ENCODE measurements at regions not wholly inside any gene's neighbourhood (a gene's known extent, or its start where the extent isn't known, plus 50 kb on each side); places are given as distances from the start of the nearest gene placed in this dataset.
A peak's percentile ranks its signal among the peaks of the same experiment; 100 is the strongest.

- no peak for DNase-seq
Measured at GRCh38 chr5:3963652-3964051, 368.0 kb downstream of the IRX1 start.

DNA sequence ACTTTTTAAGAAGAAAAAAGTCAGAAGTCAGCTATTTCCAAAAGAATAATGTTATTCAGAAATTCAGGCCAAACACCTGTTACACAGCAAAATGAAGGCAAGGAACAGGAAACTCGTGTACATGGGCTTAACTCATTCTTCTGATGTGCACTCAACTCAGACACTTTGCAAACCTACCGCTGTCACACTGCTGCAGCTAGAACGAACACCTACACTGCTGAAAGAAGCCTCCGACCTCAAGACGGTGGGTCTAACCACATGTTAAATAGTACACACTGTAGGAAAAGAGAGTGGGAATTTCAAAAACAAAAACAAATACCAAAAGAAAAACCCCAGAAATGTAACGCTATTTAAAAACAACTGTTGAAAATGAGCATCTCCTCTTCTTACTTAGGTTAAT is 384.5 kb downstream of the IRX1 start:
- no peak for DNase-seq

- DNase-seq, result no peak
Measured at GRCh38 chr5:3987867-3988266, 392.2 kb downstream of the IRX1 start.

DNA sequence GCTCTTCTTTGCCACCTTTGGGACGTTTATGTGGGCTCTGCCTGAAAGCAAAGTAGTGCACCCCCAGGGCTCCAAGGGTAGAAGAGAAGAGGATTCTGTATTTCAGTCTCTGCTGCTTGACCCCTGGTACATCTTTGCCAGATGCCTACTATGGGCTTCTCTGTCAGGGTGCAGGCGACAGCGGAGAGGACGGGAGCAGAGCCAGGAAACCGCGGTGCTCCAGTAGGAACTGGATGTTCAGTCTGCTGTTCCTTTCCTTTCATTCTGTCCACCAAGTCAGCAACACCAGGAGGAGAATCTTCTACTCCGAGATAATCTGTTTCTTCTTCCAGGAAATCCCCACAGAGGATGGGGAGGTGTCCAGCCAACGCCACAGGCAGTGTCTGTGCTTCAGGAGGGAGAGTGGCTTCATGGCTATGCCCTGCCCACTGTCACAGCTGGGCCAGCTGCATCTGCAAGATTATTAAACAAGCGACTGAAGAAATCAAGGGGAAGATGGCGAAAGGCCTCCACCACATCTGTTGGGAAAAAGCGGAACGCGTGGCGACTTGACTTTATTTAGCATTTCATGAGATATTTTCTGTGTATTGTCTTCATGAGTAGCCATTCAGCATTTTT is 398.3 kb downstream of the IRX1 start:
- DNase-seq, result peak; percentile 24

DNA sequence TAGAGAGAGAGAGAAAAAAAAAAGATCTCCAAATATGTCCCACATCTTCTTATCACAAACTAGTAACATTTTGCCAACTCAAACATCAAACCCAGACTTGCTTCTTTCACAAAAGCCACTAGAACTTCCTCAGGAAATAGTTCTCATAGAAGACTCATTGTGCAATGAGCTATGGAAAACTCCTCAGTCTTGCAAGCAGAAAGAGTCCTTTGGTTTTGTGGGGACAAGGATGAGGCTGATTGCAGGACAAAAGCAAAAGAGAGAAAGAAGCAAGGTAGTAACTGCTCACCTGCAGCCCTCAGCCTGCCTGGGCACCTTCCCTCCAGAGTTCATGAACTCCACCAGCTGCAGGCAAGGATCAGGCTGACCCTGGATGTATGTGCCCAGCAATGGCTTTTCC is 399.0 kb downstream of the IRX1 start:
- peak; percentile 13 for DNase-seq

DNA sequence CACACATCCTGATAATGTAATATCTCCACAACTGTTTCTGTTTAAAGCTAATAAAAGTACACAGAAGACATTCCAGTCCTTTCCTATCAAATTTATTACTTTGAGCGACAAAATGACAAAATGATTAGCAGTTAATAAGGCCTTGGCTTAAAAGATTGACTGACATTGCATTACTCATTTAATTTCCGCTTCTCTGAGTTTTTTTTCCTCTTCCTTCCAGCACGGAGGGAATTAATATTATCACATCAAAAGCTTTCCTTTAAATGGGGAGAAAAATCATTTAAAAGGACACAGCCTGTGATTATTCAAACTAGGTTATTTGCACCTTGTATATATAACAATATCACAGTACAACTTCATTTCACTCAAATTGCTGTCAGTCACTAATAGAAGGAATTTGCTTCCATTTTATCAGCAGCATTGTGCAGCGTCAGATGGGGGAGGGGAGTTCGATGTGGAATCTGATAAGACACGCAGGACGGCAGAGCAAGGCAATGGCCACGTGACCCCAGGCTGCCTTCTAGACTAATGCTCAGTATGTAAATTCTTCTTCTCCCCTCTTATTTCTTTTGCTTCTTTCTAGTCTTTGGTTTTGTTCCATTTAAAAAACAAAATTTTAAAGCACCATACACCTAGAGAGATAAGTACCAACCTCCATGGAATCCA is 400.5 kb downstream of the IRX1 start:
- no peak for DNase-seq

- DNase-seq, result no peak
Measured at GRCh38 chr5:3996707-3997336, 401.2 kb downstream of the IRX1 start.

- no peak for DNase-seq
Measured at GRCh38 chr5:3997670-3998069, 402.0 kb downstream of the IRX1 start.

DNA sequence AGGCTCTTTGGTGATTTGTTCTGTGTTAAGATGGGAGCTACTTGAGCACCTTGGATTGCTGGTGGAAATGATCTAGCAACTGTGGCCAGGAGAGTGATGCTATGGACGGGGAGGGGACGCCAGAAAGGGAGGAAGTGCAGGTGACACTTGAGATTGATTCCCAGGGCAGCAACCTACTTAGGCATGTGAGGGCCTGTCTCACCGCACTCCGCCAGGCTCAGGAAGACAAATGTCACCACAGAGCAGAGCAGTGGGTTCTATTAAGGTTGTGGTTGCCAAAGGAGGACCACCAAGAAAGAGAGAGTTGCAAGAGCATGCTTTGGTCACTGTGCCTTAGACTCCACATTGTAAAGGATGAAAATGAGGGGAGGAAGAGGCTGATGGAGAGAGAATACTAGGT is 404.3 kb downstream of the IRX1 start:
- DNase-seq, result no peak

DNA sequence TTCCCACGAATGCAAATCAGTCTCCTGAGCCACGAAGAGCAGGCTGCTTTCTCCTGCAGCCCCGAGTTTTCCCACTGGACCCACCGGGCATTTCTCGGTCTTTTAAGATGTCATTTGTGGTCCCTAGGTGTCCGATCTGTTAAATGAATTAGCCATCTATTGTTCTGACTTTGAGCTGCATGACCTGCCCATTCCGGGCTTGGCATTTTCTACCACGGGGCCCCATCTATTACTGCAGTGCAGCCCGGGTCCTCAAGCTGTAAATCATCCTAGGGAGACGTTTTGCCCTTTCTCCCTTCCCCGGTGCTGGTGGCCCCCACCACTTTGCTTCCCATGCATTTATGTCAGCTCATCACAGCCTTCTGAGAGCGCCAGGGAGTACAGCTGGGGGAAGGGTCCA is 405.4 kb downstream of the IRX1 start:
- DNase-seq, result no peak

DNA sequence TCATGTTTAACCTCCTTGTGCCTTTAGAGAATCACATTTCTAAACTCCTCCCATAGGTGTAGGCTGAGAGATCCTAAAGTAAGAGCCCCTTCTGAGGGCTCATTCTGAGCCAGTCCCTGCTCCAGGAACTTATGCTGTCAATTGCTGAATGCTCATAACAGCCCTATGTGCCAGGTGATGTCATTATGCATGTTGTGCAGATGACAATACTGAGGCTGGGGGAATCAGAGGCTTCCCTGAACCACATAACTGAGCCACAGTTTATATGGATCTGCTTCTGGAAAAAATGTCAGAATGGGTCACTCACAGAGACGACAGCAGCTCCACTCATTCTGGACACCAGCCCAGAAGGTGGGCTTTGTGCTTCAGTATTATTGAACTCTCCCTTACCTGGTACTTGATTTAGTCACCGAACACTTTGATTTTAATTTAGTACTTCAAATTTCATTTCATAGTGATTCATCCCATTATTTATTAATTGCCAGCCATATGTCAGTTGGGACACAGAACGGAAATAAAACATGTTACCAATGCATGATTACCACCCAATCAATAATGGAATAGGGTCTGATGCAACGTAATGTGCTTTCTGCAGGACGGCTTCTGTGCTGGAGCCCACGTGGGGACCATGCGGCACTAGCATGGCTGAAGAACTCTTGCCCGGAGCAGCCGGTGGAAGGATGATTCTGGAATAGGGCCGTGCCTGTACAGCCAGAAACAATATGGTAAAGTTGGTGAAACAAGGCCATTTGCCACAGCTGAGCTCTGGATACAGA is 406.3 kb downstream of the IRX1 start:
- no peak for DNase-seq

GRCh38 chr5:4005335-4005734 is 409.7 kb downstream of the IRX1 start:
- no peak for DNase-seq

DNA sequence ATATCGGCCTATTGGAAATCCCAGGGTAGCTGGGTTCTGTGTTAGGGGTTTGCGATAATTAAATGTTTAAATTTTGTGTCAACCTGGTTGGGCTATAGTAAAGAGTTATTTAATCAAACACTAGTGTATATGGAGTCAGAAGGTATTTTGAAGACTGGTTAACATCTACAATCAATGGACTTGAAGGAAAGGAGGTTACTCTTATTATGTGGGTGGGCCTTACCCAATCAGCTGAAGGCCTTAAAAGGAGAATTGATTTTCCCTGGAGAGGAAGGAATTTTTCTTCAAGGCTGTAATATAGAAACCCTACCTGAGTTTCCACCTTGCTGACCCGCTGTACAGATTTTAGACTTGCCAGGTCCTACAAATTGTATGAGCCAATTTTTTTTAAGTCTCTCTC is 411.4 kb downstream of the IRX1 start:
- DNase-seq, result no peak

DNA sequence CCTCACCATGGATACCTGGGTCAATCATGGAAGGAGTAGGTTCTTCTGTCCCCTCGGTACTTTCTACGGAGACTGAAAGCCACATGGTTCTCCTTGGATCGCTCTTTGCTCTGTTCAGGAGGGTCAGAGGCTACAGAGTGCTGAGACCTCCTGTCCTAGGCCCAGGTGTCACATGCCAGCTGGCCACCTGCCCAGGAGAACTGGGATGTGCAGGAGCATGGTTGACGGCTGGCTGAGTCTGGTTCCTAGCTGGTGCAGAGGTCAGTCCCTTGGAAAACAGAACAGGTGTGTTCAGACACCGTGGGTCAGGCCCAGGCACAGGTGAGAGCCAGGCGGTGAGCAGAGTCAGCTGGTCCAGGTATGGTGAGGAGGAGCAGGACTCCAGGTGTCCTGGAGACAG is 416.3 kb downstream of the IRX1 start:
- no peak for DNase-seq

DNA sequence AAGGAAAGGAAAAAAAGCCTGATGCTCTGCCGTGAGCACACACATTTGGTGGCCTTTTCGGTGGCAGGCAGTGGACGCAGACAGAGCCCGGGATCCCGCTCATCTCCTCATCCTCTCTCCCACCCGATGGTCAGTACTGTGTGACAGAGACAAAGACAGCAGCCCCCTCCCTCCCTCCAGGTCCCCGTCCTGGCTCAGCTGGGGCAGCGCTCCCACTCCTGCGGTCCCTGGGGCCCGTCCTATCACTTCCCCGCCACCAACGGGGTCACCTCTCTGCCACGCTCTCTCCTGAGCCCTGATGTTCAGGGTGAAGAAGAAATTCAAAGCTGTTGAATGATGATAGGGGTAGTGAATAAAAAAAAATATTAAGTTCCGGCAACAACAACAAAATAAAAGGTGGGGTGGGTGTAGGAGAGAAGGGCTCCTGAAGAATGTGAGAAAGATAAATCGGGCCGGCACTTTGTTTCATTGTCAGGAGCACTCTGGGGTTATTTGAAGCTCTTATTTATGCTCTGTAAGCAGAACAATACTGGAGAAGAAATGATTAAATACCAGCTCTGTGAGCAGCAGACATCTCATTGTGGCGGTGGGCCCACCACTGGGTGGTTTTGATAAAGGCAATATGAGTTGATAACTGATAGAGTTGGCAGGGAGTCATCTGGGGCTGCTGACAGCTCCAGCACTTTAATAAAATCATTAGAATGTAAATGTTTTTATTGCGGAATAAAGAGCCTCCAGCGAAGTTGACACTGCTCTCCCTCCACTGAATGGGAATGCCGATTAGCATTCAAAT is 417.7 kb downstream of the IRX1 start:
- DNase-seq, result no peak

DNA sequence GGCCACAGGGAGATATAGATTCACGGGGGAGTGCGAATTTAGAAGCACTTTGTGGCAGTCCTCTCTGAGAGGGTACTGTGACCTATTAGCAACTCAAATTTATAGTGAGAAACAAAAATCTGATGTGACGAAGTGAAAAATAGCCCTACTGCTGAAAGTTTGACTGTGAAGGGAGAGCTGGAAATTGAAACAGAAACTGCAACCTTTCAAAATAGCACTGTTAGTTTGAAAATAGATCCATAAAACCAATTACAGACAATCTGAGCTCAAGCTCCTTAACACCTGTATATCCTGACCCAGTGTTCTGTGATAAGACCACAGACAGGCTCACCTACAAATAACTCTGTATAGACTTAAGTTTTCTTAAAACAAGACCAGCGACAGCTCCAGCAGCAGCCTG is 420.1 kb downstream of the IRX1 start:
- no peak for DNase-seq

DNA sequence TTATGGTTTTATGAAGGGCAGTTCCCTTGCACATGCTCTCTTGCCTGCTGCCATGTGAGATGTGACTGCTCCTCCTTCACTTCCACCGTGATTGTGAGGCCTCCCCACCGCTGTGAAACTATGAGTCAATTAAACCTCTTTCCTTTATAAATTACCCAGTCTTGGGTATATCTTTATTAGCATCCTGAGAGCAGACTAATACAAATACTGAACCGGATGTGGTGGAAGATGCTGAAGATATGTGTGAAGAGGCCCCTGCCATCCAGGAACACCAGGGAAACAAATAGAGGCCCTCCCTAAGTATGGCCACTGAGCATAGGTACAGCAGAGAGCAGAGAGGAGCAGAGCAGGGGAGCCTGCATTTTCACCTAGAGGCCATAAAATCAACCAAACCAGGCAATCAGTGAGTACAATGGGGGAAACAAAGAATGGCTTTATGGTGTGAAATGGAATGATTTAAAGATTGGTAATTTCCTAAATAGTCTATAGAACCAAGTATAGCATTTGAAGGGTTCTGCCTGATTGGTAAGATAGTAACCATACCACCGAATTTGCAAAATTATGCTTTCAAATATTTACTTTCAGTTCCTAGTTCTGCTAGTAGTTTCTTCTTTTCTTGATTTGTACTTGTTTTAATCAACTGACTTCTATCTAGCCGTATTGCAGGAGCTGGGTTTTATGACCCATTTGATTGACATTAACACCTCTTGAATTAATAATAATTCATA is 421.6 kb downstream of the IRX1 start:
- no peak for DNase-seq

DNA sequence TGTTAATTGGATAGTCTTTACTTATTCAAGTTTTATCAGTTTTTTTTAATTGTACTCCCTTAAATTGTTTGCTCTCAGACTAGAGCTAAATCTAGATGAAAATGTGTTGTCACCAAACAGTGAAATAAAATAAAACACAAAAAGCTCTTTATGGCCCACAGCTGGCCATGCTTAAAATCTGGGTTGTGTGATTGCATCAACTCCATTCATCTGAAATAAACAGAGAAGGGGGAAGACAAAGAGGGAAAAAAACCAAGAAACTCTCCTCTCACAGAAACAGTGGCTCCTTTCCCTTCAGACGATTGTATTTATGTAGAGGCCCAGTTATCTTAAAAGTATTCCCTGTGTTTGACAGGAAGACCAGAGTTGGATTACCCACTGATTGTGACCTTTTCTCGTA is 422.4 kb downstream of the IRX1 start:
- DNase-seq, result no peak

DNA sequence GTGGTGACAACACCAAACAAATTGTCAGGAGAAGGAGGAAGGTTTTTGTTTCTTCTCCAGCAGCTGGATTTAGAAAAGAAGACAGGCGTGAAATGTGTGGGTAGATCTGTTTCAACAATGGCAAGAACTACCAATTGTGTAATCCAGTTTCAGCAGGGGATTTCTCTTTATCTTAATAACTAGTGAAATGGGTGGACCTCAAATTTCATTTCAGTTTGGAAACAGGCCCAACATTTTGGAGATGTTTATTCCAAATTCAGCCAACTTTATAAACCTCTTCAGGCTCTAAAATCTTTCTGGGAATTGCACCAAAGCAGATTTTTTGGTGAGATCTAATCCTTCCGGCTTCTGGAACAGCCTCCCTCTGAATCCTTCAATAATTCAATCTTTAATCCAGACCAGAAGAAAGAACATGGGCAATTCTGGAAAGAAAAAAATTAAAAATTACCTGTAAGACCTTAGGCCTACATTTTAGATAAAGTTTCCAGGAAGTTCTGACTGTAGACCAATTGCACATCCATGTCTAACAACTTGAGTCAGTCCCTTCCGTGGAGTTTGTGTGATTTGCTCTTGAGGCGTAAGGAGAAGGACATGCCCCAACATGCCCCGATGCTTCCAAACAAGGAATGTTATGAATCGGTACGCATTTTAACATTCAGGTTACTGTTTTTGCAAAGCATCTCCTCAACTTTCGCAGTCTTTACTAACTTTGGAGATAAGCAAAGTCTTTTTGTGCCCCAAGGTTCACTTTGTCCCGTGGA is 423.6 kb downstream of the IRX1 start:
- DNase-seq, result no peak

DNA sequence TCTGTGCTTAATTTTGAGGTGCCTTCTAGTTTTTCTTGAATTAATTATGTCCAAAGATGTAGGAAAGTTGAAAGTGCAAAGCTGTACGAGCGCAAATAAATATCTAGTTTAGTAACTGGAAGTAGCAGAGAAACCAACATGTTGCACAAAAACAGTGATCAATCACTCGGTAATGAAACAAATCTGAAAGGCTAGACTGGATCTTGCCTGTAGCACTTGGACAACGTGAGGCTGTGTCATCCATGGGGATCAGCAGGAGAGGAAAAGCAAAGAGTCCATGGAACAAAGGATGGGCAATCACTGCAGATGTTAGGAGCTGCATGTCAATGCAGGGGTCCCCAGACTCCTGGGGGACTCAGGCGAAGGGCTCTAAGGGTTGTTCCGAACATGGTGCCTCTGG is 424.2 kb downstream of the IRX1 start:
- DNase-seq, result no peak

DNA sequence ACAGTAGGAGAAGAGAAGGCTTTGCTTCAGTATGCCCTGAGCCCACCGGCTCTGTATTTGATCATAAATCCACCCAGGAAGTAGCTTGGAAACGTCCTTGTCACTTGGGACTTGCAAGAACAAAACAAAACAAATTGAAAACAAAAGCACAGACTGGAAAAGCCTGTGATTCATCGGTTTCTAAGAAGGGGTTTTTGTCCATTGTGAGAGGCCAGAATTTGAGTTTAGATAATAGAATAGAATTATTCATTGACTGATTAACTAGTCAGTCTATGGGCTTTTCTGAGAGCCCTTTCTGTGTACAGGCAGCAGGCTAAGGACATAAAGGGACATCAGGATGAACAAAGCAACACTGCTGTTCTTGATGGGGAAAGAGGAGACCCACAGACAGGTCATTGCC is 424.8 kb downstream of the IRX1 start:
- DNase-seq, result no peak

All from GF-D8 (cell line).